H9 (cell line): ENCODE measurements at regions not wholly inside any gene's neighbourhood (a gene's known extent, or its start where the extent isn't known, plus 50 kb on each side); places are given as distances from the start of the nearest gene placed in this dataset.

Source experiments
- DNase-seq: peaks from one replicate; pipeline ENCODE4 v3.0.0-alpha.2; 2017
- H2AFZ ChIP-seq: one replicate; pipeline ENCODE4 v1.6.1; 2013; ENCODE audit warnings: mild to moderate bottlenecking, low read length, control low read depth, moderate library complexity
- H2AK5ac ChIP-seq: 2 replicates; pipeline ENCODE4 v1.6.1; 2013; ENCODE audit warnings: low read length, control low read depth, mixed read lengths; ENCODE audit not compliant: insufficient read length
- H2BK120ac ChIP-seq: one replicate; pipeline ENCODE4 v1.6.1; 2013; ENCODE audit warnings: low read depth, mild to moderate bottlenecking, low read length, control low read depth, inconsistent platforms; ENCODE audit not compliant: poor library complexity, severe bottlenecking
- H2BK12ac ChIP-seq: 2 replicates; pipeline ENCODE4 v1.6.1; 2013; ENCODE audit warnings: low read length, control low read depth, mixed read lengths, low read depth; ENCODE audit not compliant: insufficient read length
- H2BK15ac ChIP-seq: 2 replicates; pipeline ENCODE4 v1.6.1; 2013; ENCODE audit warnings: low read depth, low read length, control low read depth
- H2BK20ac ChIP-seq: one replicate; pipeline ENCODE4 v1.6.1; 2013; ENCODE audit warnings: low read depth, mild to moderate bottlenecking, low read length, control low read depth, inconsistent platforms; ENCODE audit not compliant: poor library complexity, severe bottlenecking
- H2BK5ac ChIP-seq: 2 replicates; pipeline ENCODE4 v1.6.1; 2013; ENCODE audit warnings: low read length, control low read depth, mixed read lengths; ENCODE audit not compliant: insufficient read length
- H3K14ac ChIP-seq: 2 replicates; pipeline ENCODE4 v1.6.1; 2013; ENCODE audit warnings: low read length, control low read depth; ENCODE audit not compliant: insufficient read depth
- H3K18ac ChIP-seq: 2 replicates; pipeline ENCODE4 v1.6.1; 2013; ENCODE audit warnings: low read depth, mild to moderate bottlenecking, mixed read lengths, low read length, control low read depth; ENCODE audit not compliant: insufficient read length
- H3K23ac ChIP-seq: 2 replicates; pipeline ENCODE4 v1.6.1; 2013; ENCODE audit warnings: low read length, control low read depth, mixed read lengths, low read depth; ENCODE audit not compliant: insufficient read length
- H3K23me2 ChIP-seq: 2 replicates; pipeline ENCODE4 v1.6.1; 2013; ENCODE audit warnings: low read depth, mild to moderate bottlenecking, mixed read lengths, low read length, control low read depth; ENCODE audit not compliant: insufficient read length, poor library complexity, severe bottlenecking
- H3K27ac ChIP-seq: 2 replicates; pipeline ENCODE4 v1.5.1; 2013; ENCODE audit warnings: low read length, control low read depth, mixed read lengths, low read depth; ENCODE audit not compliant: insufficient read length
- H3K27me3 ChIP-seq: 2 replicates; pipeline ENCODE4 v1.6.1; 2013; ENCODE audit warnings: low read length, control low read depth, inconsistent platforms; ENCODE audit not compliant: insufficient read depth
- H3K4ac ChIP-seq: 2 replicates; pipeline ENCODE4 v1.6.1; 2013; ENCODE audit warnings: low read depth, mild to moderate bottlenecking, control low read depth, inconsistent platforms, low read length, moderate library complexity
- H3K4me1 ChIP-seq: 2 replicates; pipeline ENCODE4 v1.6.1; 2013; ENCODE audit warnings: low read length, control low read depth, inconsistent platforms; ENCODE audit not compliant: insufficient read depth
- H3K4me2 ChIP-seq: 2 replicates; pipeline ENCODE4 v1.6.1; 2013; ENCODE audit warnings: low read length, control low read depth, mixed read lengths; ENCODE audit not compliant: insufficient read length, insufficient read depth
- H3K56ac ChIP-seq: 2 replicates; pipeline ENCODE4 v1.6.1; 2013; ENCODE audit warnings: low read depth, mild to moderate bottlenecking, mixed read lengths, low read length, control low read depth; ENCODE audit not compliant: insufficient read length
- H3K79me1 ChIP-seq: 2 replicates; pipeline ENCODE4 v1.6.1; 2013; ENCODE audit warnings: low read depth, mild to moderate bottlenecking, moderate library complexity, low read length, control low read depth, inconsistent platforms; ENCODE audit not compliant: insufficient read depth, poor library complexity, severe bottlenecking
- H3K79me2 ChIP-seq: 2 replicates; pipeline ENCODE4 v1.6.1; 2013; ENCODE audit warnings: low read length, control low read depth, inconsistent platforms; ENCODE audit not compliant: insufficient read depth
- H3K9ac ChIP-seq: 2 replicates; pipeline ENCODE4 v1.6.1; 2013; ENCODE audit warnings: low read length, control low read depth, mixed read lengths; ENCODE audit not compliant: insufficient read length; ENCODE audit errors: extremely low read depth
- H3K9me3 ChIP-seq: one replicate; pipeline ENCODE4 v1.6.1; 2013; ENCODE audit warnings: low read depth, low read length, inconsistent platforms; ENCODE audit not compliant: control insufficient read depth
- H3T11ph ChIP-seq: one replicate; pipeline ENCODE4 v1.6.1; 2013; ENCODE audit warnings: mild to moderate bottlenecking, low read length, control low read depth, inconsistent platforms
- H4K20me1 ChIP-seq: one replicate; pipeline ENCODE4 v1.6.1; 2013; ENCODE audit not compliant: control insufficient read depth, insufficient read length, insufficient read depth
- H4K5ac ChIP-seq: 2 replicates; pipeline ENCODE4 v1.6.1; 2013; ENCODE audit warnings: low read depth, mild to moderate bottlenecking, mixed read lengths, low read length, control low read depth; ENCODE audit not compliant: insufficient read length
- H4K8ac ChIP-seq: replicated peaks from 2 replicates; pipeline ENCODE4 v1.6.1; 2013; ENCODE audit warnings: low read length, control low read depth, mixed read lengths, low read depth; ENCODE audit not compliant: insufficient read length
- H4K91ac ChIP-seq: 2 replicates; pipeline ENCODE4 v1.6.1; 2013; ENCODE audit warnings: low read depth, mild to moderate bottlenecking, moderate library complexity, mixed read lengths, low read length, control low read depth; ENCODE audit not compliant: insufficient read length
- H3K27ac Mint-ChIP-seq, 3 experiments: 2 replicates in 2 of 3; 3 replicates in 1 of 3; pipeline ENCODE4 v1.8.0; 2020 to 2021; ENCODE audit warnings: mixed read lengths in 3 of 3, mild to moderate bottlenecking in 1 of 3, moderate library complexity in 1 of 3
- H3K27me3 Mint-ChIP-seq: 2 replicates; pipeline ENCODE4 v1.8.0; 2021; ENCODE audit warnings: low read depth, mild to moderate bottlenecking, moderate library complexity, mixed read lengths
- H3K36me3 Mint-ChIP-seq, 3 experiments: 2 replicates in 2 of 3; 3 replicates in 1 of 3; pipeline ENCODE4 v1.8.0; 2020 to 2021; ENCODE audit warnings: low read depth in 3 of 3, mixed read lengths in 3 of 3; ENCODE audit not compliant: insufficient read depth in 1 of 3
- H3K4me1 Mint-ChIP-seq, 2 experiments: 2 replicates each; pipeline ENCODE4 v1.8.0; 2020; ENCODE audit warnings: mixed read lengths in 2 of 2
- H3K4me3 Mint-ChIP-seq, 2 experiments: 2 replicates in 1 of 2; 3 replicates in 1 of 2; pipeline ENCODE4 v1.8.0; 2020 to 2021; ENCODE audit warnings: mild to moderate bottlenecking in 2 of 2, mixed read lengths in 2 of 2, moderate library complexity in 1 of 2
- H3K9me3 Mint-ChIP-seq, 2 experiments: 2 replicates in 1 of 2; 3 replicates in 1 of 2; pipeline ENCODE4 v1.8.0; 2020; ENCODE audit warnings: mild to moderate bottlenecking in 2 of 2, mixed read lengths in 2 of 2, moderate library complexity in 1 of 2
- WGBS: extraction: QIAGEN DNeasy Blood & Tissue Kit; methylation state at CpG from one replicate; pipeline ENCODE4 v1.1.7; 2013; ENCODE audit warnings: missing lambda C conversion rate, low lambda C conversion rate, mixed read lengths; ENCODE audit not compliant: insufficient read length; ENCODE audit errors: extremely low coverage; 5-methylcytosine and 5-hydroxymethylcytosine counted together
- TF ChIP-seq, protein P1 (sequence below): fragments of 200-600 bp; sonication (generic); conservative IDR thresholded peaks from 3 replicates; pipeline ENCODE4 v1.8.0; 2021; ENCODE audit warnings: antibody characterized with exemption, mild to moderate bottlenecking

DNA sequence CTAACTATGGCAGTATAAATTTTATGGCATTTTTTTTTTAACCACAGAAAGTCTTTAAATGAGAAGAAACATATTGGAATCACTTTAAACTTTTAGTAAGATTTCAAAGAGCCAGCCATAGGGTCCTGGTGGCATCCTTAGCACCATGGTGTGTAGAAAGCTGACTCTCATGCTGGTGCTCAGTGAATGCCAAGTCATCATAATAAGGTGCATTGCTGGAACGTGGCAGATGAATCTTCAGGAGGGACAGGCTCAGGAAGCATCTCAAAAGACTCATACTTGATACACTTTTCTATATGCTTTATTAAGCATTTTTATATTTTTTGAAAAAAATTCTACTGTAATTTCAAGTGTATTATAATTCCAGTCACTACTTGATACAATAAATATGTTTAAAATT, 274.2 kb downstream of the ZIC4 start:
- H3K79me2 ChIP-seq, result no peaks in the 10 kb centered on the region
- H3K18ac ChIP-seq, result no peak overlapping the region
- H3K9me3 ChIP-seq, result peaks cover 10% of the 10 kb centered on the region
- H4K5ac ChIP-seq, result no peak overlapping the region
- H2BK120ac ChIP-seq, result no peak overlapping the region
- no peak overlapping the region for H3K14ac ChIP-seq
- no peak overlapping the region for H4K91ac ChIP-seq
- Mint-ChIP-seq H3K36me3 (peaks cover 4 to 27% (median 7%) of the 10 kb centered on the region in 3 experiments), H3K27ac (no peak overlapping the region), H3K9me3 (peaks cover 25 to 36% of the 10 kb centered on the region in 2 experiments), H3K4me3 (no peak overlapping the region), H3K4me1 (no peaks in the 10 kb centered on the region), H3K27me3 (no peaks in the 10 kb centered on the region; the same call in 1 of the 2 replicates)
- no peaks in the 10 kb centered on the region for H3K27me3 ChIP-seq
- no peak overlapping the region for H3K4ac ChIP-seq
- no peak overlapping the region for H2BK12ac ChIP-seq
- no CpG with 5 or more reads among the region's 1 CpG for WGBS
- H3K23ac ChIP-seq, result no peak overlapping the region
- H3K9ac ChIP-seq, result no peak overlapping the region
- no peaks in the 10 kb centered on the region for H3K23me2 ChIP-seq
- H3K4me2 ChIP-seq, result no peak overlapping the region
- no peak for DNase-seq
- H3K79me1 ChIP-seq, result no peaks in the 10 kb centered on the region
- no peak overlapping the region for H2AFZ ChIP-seq
- no peak overlapping the region for H3T11ph ChIP-seq
- TF ChIP-seq, protein P1, sequence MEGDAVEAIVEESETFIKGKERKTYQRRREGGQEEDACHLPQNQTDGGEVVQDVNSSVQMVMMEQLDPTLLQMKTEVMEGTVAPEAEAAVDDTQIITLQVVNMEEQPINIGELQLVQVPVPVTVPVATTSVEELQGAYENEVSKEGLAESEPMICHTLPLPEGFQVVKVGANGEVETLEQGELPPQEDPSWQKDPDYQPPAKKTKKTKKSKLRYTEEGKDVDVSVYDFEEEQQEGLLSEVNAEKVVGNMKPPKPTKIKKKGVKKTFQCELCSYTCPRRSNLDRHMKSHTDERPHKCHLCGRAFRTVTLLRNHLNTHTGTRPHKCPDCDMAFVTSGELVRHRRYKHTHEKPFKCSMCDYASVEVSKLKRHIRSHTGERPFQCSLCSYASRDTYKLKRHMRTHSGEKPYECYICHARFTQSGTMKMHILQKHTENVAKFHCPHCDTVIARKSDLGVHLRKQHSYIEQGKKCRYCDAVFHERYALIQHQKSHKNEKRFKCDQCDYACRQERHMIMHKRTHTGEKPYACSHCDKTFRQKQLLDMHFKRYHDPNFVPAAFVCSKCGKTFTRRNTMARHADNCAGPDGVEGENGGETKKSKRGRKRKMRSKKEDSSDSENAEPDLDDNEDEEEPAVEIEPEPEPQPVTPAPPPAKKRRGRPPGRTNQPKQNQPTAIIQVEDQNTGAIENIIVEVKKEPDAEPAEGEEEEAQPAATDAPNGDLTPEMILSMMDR, result no peak
- H2BK5ac ChIP-seq, result no peak overlapping the region
- no peak overlapping the region for H3K56ac ChIP-seq
- no peak overlapping the region for H3K27ac ChIP-seq
- no peak overlapping the region for H2BK15ac ChIP-seq
- no peak overlapping the region for H2BK20ac ChIP-seq
- H2AK5ac ChIP-seq, result no peak overlapping the region
- no peaks in the 10 kb centered on the region for H4K20me1 ChIP-seq
- H4K8ac ChIP-seq, result no peak overlapping the region
- H3K4me1 ChIP-seq, result no peaks in the 10 kb centered on the region
